SK-N-SH (cell line): ENCODE measurements at regions not wholly inside any gene's neighbourhood (a gene's known extent, or its start where the extent isn't known, plus 50 kb on each side); places are given as distances from the start of the nearest gene placed in this dataset.

ENCODE experiments used
- ELF1 ChIP-seq: IDR thresholded peaks from 2 replicates; pipeline ENCODE4 v1.4.0; 2012
- EZH2phosphoT487 ChIP-seq: fragments of 200-600 bp; sonication (generic); IDR thresholded peaks from 2 replicates; pipeline ENCODE4 v1.6.1; 2017; ENCODE audit warnings: low read depth, mixed run types, mild to moderate bottlenecking, antibody characterized with exemption, moderate library complexity, borderline replicate concordance
- FOSL2 ChIP-seq: IDR thresholded peaks from 2 replicates; pipeline ENCODE4 v1.4.0; 2012; ENCODE audit warnings: low read depth, mild to moderate bottlenecking, moderate library complexity, borderline replicate concordance
- GABPA ChIP-seq: IDR thresholded peaks from 2 replicates; pipeline ENCODE4 v1.4.0; 2012; ENCODE audit warnings: low read depth, mild to moderate bottlenecking
- MAX ChIP-seq: IDR thresholded peaks from 2 replicates; pipeline ENCODE4 v1.4.0; 2012; ENCODE audit warnings: low read depth
- POLR2AphosphoS5 ChIP-seq: IDR thresholded peaks from 2 replicates; pipeline ENCODE4 v1.6.1; 2012; ENCODE audit warnings: low read depth, low read length
- RCOR1 ChIP-seq: fragments of 150-350 bp; IDR thresholded peaks from 2 replicates; pipeline ENCODE4 v1.6.1; 2017; ENCODE audit warnings: antibody characterized with exemption, low read length
- SIN3A ChIP-seq: IDR thresholded peaks from 2 replicates; pipeline ENCODE4 v1.6.1; 2012; ENCODE audit warnings: low read depth, mild to moderate bottlenecking, low read length, moderate library complexity, borderline replicate concordance
- SMC3 ChIP-seq: IDR thresholded peaks from 2 replicates; pipeline ENCODE4 v1.6.1; 2012; ENCODE audit warnings: low read depth, low read length, improper control_type of control experiment
- YY1 ChIP-seq: IDR thresholded peaks from 2 replicates; pipeline ENCODE4 v1.4.0; 2012; ENCODE audit warnings: low read depth, mild to moderate bottlenecking
- TF ChIP-seq, protein P1 (sequence below): fragments of 200-600 bp; sonication (generic); IDR thresholded peaks from 2 replicates; pipeline ENCODE4 v1.6.1; 2017; ENCODE audit warnings: antibody characterized with exemption, mild to moderate bottlenecking, moderate library complexity

DNA sequence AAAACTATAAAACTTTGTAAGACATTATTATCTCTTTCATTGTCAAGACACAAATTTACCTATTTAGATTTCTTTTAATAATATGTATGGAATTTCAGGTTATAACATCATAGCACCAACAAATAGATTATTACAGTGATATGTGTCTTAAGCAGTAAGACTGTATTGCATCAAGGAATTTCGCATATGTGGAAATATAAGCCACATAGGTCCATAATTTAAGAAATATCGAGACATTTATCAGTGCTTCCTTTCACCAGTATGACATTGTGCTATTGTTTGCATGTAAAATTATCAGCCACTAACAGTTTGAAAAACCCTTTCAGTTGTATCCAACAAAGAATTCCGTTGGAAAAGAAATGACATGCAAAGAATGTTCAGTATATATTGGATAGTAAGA is 186.7 kb upstream of the RASA1 start:
- TF ChIP-seq RCOR1, result no peak
- no peak for TF ChIP-seq POLR2AphosphoS5
- TF ChIP-seq YY1, result no peak
- no peak for TF ChIP-seq GABPA
- TF ChIP-seq, protein P1, sequence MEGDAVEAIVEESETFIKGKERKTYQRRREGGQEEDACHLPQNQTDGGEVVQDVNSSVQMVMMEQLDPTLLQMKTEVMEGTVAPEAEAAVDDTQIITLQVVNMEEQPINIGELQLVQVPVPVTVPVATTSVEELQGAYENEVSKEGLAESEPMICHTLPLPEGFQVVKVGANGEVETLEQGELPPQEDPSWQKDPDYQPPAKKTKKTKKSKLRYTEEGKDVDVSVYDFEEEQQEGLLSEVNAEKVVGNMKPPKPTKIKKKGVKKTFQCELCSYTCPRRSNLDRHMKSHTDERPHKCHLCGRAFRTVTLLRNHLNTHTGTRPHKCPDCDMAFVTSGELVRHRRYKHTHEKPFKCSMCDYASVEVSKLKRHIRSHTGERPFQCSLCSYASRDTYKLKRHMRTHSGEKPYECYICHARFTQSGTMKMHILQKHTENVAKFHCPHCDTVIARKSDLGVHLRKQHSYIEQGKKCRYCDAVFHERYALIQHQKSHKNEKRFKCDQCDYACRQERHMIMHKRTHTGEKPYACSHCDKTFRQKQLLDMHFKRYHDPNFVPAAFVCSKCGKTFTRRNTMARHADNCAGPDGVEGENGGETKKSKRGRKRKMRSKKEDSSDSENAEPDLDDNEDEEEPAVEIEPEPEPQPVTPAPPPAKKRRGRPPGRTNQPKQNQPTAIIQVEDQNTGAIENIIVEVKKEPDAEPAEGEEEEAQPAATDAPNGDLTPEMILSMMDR, result no peak
- no peak for TF ChIP-seq EZH2phosphoT487
- TF ChIP-seq ELF1, result no peak
- TF ChIP-seq MAX, result no peak
- no peak for TF ChIP-seq SIN3A
- TF ChIP-seq FOSL2, result no peak
- TF ChIP-seq SMC3, result no peak
